CD14-positive monocyte (primary cell): ENCODE measurements at regions not wholly inside any gene's neighbourhood (a gene's known extent, or its start where the extent isn't known, plus 50 kb on each side); places are given as distances from the start of the nearest gene placed in this dataset.

Source experiments
- DNase-seq, 3 donors: peaks; one replicate each; pipeline ENCODE4 v3.0.0-alpha.2; 2011 to 2022
- H2AFZ ChIP-seq: 2 replicates; pipeline ENCODE4 v1.6.0; 2012; ENCODE audit warnings: mild to moderate bottlenecking, low read depth, low read length, inconsistent platforms; ENCODE audit not compliant: insufficient read depth, poor library complexity, severe bottlenecking
- H3K27ac ChIP-seq, 2 donors: 1 replicate in 1 of 2; 2 replicates in 1 of 2; pipeline ENCODE4 v1.5.1; 2012 to 2013; ENCODE audit warnings: low read length in 2 of 2, control low read depth in 1 of 2, inconsistent platforms in 1 of 2, low read depth in 1 of 2, mild to moderate bottlenecking in 1 of 2
- H3K27me3 ChIP-seq, 2 donors: one replicate each; pipeline versions ENCODE4 v1.6.0 to v1.6.1; 2011 to 2013; ENCODE audit warnings: low read length in 2 of 2; ENCODE audit not compliant: control insufficient read depth in 2 of 2, insufficient read depth in 2 of 2
- H3K36me3 ChIP-seq, 2 donors: replicated peaks in 1 of 2; 1 replicate in 1 of 2; 2 replicates in 1 of 2; pipeline versions ENCODE4 v1.5.1 to v1.6.1; 2012 to 2013; ENCODE audit warnings: low read length in 2 of 2, control low read depth in 1 of 2, inconsistent platforms in 1 of 2, mild to moderate bottlenecking in 1 of 2; ENCODE audit not compliant: insufficient read depth in 2 of 2, control insufficient read depth in 1 of 2
- H3K4me1 ChIP-seq, 2 donors: 1 replicate in 1 of 2; 2 replicates in 1 of 2; pipeline versions ENCODE4 v1.5.1 to v1.6.1; 2012 to 2013; ENCODE audit warnings: low read length in 2 of 2, control low read depth in 1 of 2, inconsistent platforms in 1 of 2, mild to moderate bottlenecking in 1 of 2, moderate library complexity in 1 of 2; ENCODE audit not compliant: insufficient read depth in 2 of 2, control insufficient read depth in 1 of 2
- H3K4me2 ChIP-seq: replicated peaks from 2 replicates; pipeline ENCODE3; 2012; ENCODE audit warnings: low read length, moderate library complexity, mild to moderate bottlenecking; ENCODE audit not compliant: poor library complexity, severe bottlenecking; ENCODE audit errors: extremely low read depth
- H3K4me3 ChIP-seq, 3 experiments: fragments of 200-600 bp in 1 of 3; sonication (generic) in 1 of 3; replicated peaks in 1 of 3; 1 replicate in 2 of 3; 2 replicates in 1 of 3; pipeline ENCODE4 v1.5.1; 2011 to 2013; ENCODE audit warnings: low read length in 3 of 3, mild to moderate bottlenecking in 3 of 3, control low read depth in 2 of 3, low read depth in 2 of 3, inconsistent platforms in 1 of 3, moderate library complexity in 1 of 3
- H3K79me2 ChIP-seq: 2 replicates; pipeline ENCODE4 v1.6.0; 2012; ENCODE audit warnings: mild to moderate bottlenecking, control low read depth, inconsistent platforms, low read length, moderate library complexity; ENCODE audit not compliant: insufficient read depth
- H3K9ac ChIP-seq: 2 replicates; pipeline ENCODE4 v1.6.0; 2017; ENCODE audit warnings: low read length, mild to moderate bottlenecking; ENCODE audit not compliant: insufficient read depth, poor library complexity, severe bottlenecking
- H3K9me3 ChIP-seq, 2 donors: replicated peaks in 1 of 2; 1 replicate in 1 of 2; 2 replicates in 1 of 2; pipeline versions ENCODE4 v1.5.1 to v1.6.1; 2012 to 2013; ENCODE audit warnings: low read length in 2 of 2, control low read depth in 1 of 2; ENCODE audit not compliant: control insufficient read depth in 1 of 2, insufficient read depth in 1 of 2
- H4K20me1 ChIP-seq: 2 replicates; pipeline ENCODE4 v1.6.0; 2012; ENCODE audit warnings: mild to moderate bottlenecking, low read length, control low read depth, moderate library complexity; ENCODE audit not compliant: insufficient read depth
- H3K27ac Mint-ChIP-seq, 7 donors: one replicate each; pipeline ENCODE4 v1.8.0; 2020; ENCODE audit warnings: mild to moderate bottlenecking in 7 of 7, mixed read lengths in 7 of 7, moderate library complexity in 6 of 7, inconsistent platforms in 2 of 7
- H3K27me3 Mint-ChIP-seq, 3 donors: one replicate each; pipeline ENCODE4 v1.8.0; 2021 to 2022; ENCODE audit warnings: low read depth in 3 of 3, mild to moderate bottlenecking in 3 of 3, mixed read lengths in 3 of 3, moderate library complexity in 3 of 3, inconsistent platforms in 1 of 3
- H3K36me3 Mint-ChIP-seq, 2 donors: one replicate each; pipeline ENCODE4 v1.8.0; 2020; ENCODE audit warnings: mixed read lengths in 2 of 2, inconsistent platforms in 1 of 2, mild to moderate bottlenecking in 1 of 2
- H3K4me1 Mint-ChIP-seq: one replicate; pipeline ENCODE4 v1.8.0; 2020; ENCODE audit warnings: mild to moderate bottlenecking, mixed read lengths
- H3K4me3 Mint-ChIP-seq, 2 donors: one replicate each; pipeline ENCODE4 v1.8.0; 2020; ENCODE audit warnings: mild to moderate bottlenecking in 2 of 2, mixed read lengths in 2 of 2, moderate library complexity in 1 of 2
- H3K9me3 Mint-ChIP-seq, 7 donors: one replicate each; pipeline ENCODE4 v1.8.0; 2020 to 2022; ENCODE audit warnings: mixed read lengths in 7 of 7, mild to moderate bottlenecking in 6 of 7, moderate library complexity in 6 of 7, inconsistent platforms in 2 of 7
- WGBS: methylation state at CpG from one replicate; pipeline ENCODE4 v1.1.5; 2013; ENCODE audit warnings: missing lambda C conversion rate; ENCODE audit not compliant: insufficient coverage; 5-methylcytosine and 5-hydroxymethylcytosine counted together
- intact Hi-C, 2 donors: fragments of 100-400 bp; cut with micrococcal nuclease; formaldehyde crosslinking; loops; one replicate each; pipeline versions ENCODE4 v1.15.0 to v1.15.1; 2023
- TF ChIP-seq, protein P1 (sequence below): fragments of 200-600 bp; IDR thresholded peaks from one replicate; pipeline ENCODE4 v1.8.0; 2022; ENCODE audit warnings: antibody characterized with exemption, mild to moderate bottlenecking

DNA sequence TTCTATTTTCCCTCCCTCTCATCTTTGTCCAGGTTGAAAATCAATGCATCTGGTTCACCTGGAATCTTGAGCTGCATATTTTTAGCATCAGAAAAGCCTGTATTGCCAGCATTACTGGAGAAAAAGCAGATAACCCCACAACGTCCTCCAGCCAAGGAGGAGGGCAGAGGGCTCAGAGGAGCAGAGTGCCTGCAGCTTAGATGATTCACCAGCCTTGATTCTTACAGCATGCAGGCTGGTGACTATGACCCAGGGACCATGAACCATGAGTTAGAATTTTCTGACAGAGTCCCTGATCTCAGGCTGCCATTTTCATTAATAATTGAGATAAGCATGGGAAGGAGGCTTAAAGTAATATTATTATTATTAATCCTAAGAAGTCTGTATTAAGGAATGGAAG is 278.2 kb downstream of the BRINP1 start:
- H3K4me3 ChIP-seq = no peak overlapping the region
- H3K4me1 Mint-ChIP-seq = no peaks in the 10 kb centered on the region
- TF ChIP-seq, protein P1, sequence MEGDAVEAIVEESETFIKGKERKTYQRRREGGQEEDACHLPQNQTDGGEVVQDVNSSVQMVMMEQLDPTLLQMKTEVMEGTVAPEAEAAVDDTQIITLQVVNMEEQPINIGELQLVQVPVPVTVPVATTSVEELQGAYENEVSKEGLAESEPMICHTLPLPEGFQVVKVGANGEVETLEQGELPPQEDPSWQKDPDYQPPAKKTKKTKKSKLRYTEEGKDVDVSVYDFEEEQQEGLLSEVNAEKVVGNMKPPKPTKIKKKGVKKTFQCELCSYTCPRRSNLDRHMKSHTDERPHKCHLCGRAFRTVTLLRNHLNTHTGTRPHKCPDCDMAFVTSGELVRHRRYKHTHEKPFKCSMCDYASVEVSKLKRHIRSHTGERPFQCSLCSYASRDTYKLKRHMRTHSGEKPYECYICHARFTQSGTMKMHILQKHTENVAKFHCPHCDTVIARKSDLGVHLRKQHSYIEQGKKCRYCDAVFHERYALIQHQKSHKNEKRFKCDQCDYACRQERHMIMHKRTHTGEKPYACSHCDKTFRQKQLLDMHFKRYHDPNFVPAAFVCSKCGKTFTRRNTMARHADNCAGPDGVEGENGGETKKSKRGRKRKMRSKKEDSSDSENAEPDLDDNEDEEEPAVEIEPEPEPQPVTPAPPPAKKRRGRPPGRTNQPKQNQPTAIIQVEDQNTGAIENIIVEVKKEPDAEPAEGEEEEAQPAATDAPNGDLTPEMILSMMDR = no peak

DNA sequence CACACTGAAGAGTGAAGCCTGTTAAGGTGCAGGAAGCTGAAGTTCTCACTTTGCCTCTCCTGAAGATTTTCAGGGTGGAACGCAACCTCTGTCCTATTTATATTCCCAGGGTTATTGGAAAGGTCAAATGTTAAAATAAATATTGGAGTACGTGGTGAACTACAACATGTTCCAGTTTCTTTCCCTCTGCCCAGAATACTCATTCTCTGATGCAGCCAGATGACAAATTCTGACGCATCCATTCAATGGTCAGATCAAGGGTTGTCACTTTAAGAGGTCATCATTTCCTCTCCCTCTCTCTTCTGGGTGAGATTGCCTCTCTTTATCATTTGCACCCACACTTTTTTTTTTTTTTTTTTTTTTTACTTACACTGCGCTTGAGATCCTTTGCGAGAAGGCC is 277.1 kb downstream of the BRINP1 start:
- Histone ChIP-seq H3K27ac (no peak overlapping the region), H3K27me3 (no peaks in the 10 kb centered on the region), H4K20me1 (no peaks in the 10 kb centered on the region), H3K9ac (no peak overlapping the region), H3K4me3 (no peak overlapping the region), H3K9me3 (no peaks in the 10 kb centered on the region), H3K4me2 (no peak overlapping the region), H2AFZ (no peak overlapping the region), H3K4me1 (no peaks in the 10 kb centered on the region), H3K36me3 (no peaks in the 10 kb centered on the region), H3K79me2 (no peaks in the 10 kb centered on the region)
- H3K4me1 Mint-ChIP-seq = no peaks in the 10 kb centered on the region
- peaks cover 0 to 3% (median 0%) of the 10 kb centered on the region in 7 donors for H3K9me3 Mint-ChIP-seq
- DNase-seq = no peak
- TF ChIP-seq, protein P1 = no peak
- no peaks in the 10 kb centered on the region for H3K36me3 Mint-ChIP-seq
- intact Hi-C loops = no loop called here
- WGBS = 100% methylated on average over 1 of the region's 5 CpGs
- no peak overlapping the region for H3K4me3 Mint-ChIP-seq
- no peak overlapping the region for H3K27ac Mint-ChIP-seq
- no peaks in the 10 kb centered on the region for H3K27me3 Mint-ChIP-seq

More for the DNA sequence above, 278.2 kb downstream of the BRINP1 start:
- Mint-ChIP-seq H3K27ac (no peak overlapping the region), H3K27me3 (no peaks in the 10 kb centered on the region), H3K36me3 (no peaks in the 10 kb centered on the region), H3K9me3 (peaks cover 0 to 3% (median 0%) of the 10 kb centered on the region in 7 donors), H3K4me3 (no peak overlapping the region)
- Histone ChIP-seq H3K4me2 (no peak overlapping the region), H3K27me3 (no peaks in the 10 kb centered on the region), H2AFZ (no peak overlapping the region), H3K9me3 (no peaks in the 10 kb centered on the region), H3K79me2 (no peaks in the 10 kb centered on the region), H3K27ac (no peak overlapping the region), H3K4me1 (no peaks in the 10 kb centered on the region), H3K9ac (no peak overlapping the region), H3K36me3 (no peaks in the 10 kb centered on the region), H4K20me1 (no peaks in the 10 kb centered on the region)
- no peak for DNase-seq
- WGBS = no CpG with 5 or more reads among the region's 1 CpG
- intact Hi-C loops = no loop called here
